T-helper 2 cell treated with Interferon-gamma antibody and Interleukin-4, amounts not matched to agents 5 μg/mL and 100 μg/mL, for 36 hours (primary cell): ENCODE measurements at regions not wholly inside any gene's neighbourhood (a gene's known extent, or its start where the extent isn't known, plus 50 kb on each side); places are given as distances from the start of the nearest gene placed in this dataset.

ENCODE experiments used
- DNase-seq: peaks from one replicate; pipeline ENCODE4 v3.0.0; 2021; ENCODE audit warnings: low spot score
- H3K27ac Mint-ChIP-seq: one replicate; pipeline ENCODE4 v1.8.0; 2021; ENCODE audit warnings: mild to moderate bottlenecking, mixed read lengths
- H3K27me3 Mint-ChIP-seq: one replicate; pipeline ENCODE4 v1.8.0; 2021; ENCODE audit warnings: low read depth, mixed read lengths
- H3K36me3 Mint-ChIP-seq: one replicate; pipeline ENCODE4 v1.8.0; 2021; ENCODE audit warnings: low read depth, mixed read lengths
- H3K4me1 Mint-ChIP-seq: one replicate; pipeline ENCODE4 v1.8.0; 2021; ENCODE audit warnings: low read depth, mixed read lengths
- H3K4me3 Mint-ChIP-seq: one replicate; pipeline ENCODE4 v1.8.0; 2022; ENCODE audit warnings: mild to moderate bottlenecking, moderate library complexity, mixed read lengths
- H3K9me3 Mint-ChIP-seq: one replicate; pipeline ENCODE4 v1.8.0; 2021; ENCODE audit warnings: mixed read lengths

DNA sequence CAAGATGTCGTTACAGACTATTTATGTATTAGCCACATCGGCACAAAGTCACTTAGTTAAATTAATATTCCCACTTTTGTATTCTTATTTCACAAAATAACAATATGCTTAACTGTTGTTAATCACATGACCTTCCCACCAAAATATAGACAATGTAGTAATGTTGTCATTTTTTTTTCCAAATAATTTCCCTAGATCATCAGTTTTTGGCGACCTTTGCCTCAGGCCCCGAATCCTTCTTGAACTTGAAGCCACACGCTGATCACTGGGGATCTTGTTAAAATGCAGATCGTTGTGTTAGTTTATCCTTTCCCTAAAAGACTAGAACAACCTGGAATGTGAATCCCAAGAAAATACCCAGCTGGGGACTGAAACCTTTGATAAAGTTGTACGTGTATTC, 497.6 kb downstream of the SUCLG1 start:
- Mint-ChIP-seq H3K4me1 (no peaks in the 10 kb centered on the region), H3K27me3 (no peaks in the 10 kb centered on the region), H3K36me3 (no peaks in the 10 kb centered on the region), H3K27ac (no peak overlapping the region), H3K9me3 (no peaks in the 10 kb centered on the region), H3K4me3 (no peak overlapping the region)
- DNase-seq = no peak

GRCh38 chr2:83960371-83960770, 498.7 kb downstream of the SUCLG1 start:
- Mint-ChIP-seq H3K4me3 (no peak overlapping the region), H3K27me3 (no peaks in the 10 kb centered on the region), H3K9me3 (no peaks in the 10 kb centered on the region), H3K4me1 (no peaks in the 10 kb centered on the region), H3K36me3 (no peaks in the 10 kb centered on the region), H3K27ac (no peak overlapping the region)
- DNase-seq = no peak

DNA sequence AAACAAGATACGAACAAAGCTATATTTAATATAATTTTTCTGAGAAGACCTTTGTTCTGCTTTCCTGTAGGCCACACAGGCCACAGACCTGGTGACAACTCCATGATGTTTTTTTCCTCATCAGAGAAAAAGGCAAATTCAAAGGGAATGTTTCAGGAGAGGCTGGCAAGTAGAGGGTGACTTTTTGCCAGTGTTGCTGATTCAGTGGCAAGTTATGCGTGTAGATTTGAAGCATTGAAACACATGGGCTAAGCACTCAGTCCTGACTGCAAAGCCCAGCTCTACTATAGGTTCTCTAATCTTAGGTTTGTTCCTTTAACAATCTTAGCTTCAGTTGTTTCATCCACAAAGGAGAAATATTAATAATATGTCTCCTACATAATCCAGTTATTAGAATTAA, 499.8 kb downstream of the SUCLG1 start:
- DNase-seq = no peak
- Mint-ChIP-seq H3K36me3 (no peaks in the 10 kb centered on the region), H3K4me1 (no peaks in the 10 kb centered on the region), H3K27ac (no peak overlapping the region), H3K4me3 (no peak overlapping the region), H3K9me3 (no peaks in the 10 kb centered on the region), H3K27me3 (no peaks in the 10 kb centered on the region)

GRCh38 chr2:83956991-83957390, 502.1 kb downstream of the SUCLG1 start:
- H3K4me1 Mint-ChIP-seq = no peaks in the 10 kb centered on the region
- H3K4me3 Mint-ChIP-seq = no peak overlapping the region
- H3K27me3 Mint-ChIP-seq = no peaks in the 10 kb centered on the region
- H3K36me3 Mint-ChIP-seq = no peaks in the 10 kb centered on the region
- DNase-seq = no peak
- H3K9me3 Mint-ChIP-seq = no peaks in the 10 kb centered on the region
- H3K27ac Mint-ChIP-seq = no peak overlapping the region

DNA sequence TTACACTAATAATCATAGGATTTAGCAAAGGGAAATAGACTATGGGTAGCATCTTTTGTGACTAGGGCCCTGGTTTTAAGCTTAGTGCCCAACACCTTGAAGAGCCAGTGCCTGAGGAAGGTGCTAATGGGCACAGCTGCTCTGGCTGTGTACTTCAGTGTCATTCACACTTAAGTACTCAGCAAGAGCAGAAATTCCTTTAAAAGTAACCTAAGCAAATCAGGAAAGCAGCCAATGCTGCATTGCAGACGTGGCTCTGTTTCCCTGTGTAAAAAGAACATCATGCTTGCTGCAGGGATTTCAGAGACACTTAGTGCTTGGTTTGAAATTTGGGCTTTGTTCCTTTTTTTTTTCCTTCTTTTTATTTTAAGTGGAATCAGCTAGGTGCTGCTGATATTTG, 505.4 kb downstream of the SUCLG1 start:
- no peak for DNase-seq
- H3K4me1 Mint-ChIP-seq = no peaks in the 10 kb centered on the region
- no peaks in the 10 kb centered on the region for H3K36me3 Mint-ChIP-seq
- H3K4me3 Mint-ChIP-seq = no peak overlapping the region
- no peaks in the 10 kb centered on the region for H3K27me3 Mint-ChIP-seq
- H3K9me3 Mint-ChIP-seq = no peaks in the 10 kb centered on the region
- no peak overlapping the region for H3K27ac Mint-ChIP-seq

GRCh38 chr2:83951378-83951947, 507.6 kb downstream of the SUCLG1 start:
- no peak overlapping the region for H3K27ac Mint-ChIP-seq
- H3K4me3 Mint-ChIP-seq = no peak overlapping the region
- no peaks in the 10 kb centered on the region for H3K9me3 Mint-ChIP-seq
- H3K27me3 Mint-ChIP-seq = no peaks in the 10 kb centered on the region
- H3K4me1 Mint-ChIP-seq = no peaks in the 10 kb centered on the region
- no peaks in the 10 kb centered on the region for H3K36me3 Mint-ChIP-seq
- no peak for DNase-seq

GRCh38 chr2:83949361-83949760, 509.7 kb downstream of the SUCLG1 start:
- Mint-ChIP-seq H3K9me3 (no peaks in the 10 kb centered on the region), H3K27ac (no peak overlapping the region), H3K27me3 (no peaks in the 10 kb centered on the region), H3K36me3 (no peaks in the 10 kb centered on the region), H3K4me3 (no peak overlapping the region), H3K4me1 (no peaks in the 10 kb centered on the region)
- DNase-seq = no peak

DNA sequence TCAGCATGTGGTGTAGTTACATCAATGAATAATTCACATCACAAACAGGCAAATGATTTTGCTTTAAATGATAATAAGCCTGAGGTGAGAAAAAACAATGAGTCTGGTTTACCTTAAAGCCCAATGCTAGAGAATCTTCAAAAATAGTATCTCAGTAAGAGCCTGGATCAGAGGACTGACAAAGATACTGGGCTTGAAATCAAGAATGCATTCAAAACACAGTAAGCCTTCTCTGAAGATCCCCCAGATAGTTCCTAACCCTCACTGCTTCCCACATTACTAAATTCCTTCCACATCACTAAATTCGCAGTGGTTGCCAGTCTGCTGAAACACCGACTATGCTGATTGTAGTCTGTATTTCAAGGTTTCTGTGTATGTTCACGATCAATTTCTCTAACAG, 514.9 kb downstream of the SUCLG1 start:
- no peaks in the 10 kb centered on the region for H3K4me1 Mint-ChIP-seq
- no peak overlapping the region for H3K27ac Mint-ChIP-seq
- DNase-seq = no peak
- no peaks in the 10 kb centered on the region for H3K36me3 Mint-ChIP-seq
- no peak overlapping the region for H3K4me3 Mint-ChIP-seq
- no peaks in the 10 kb centered on the region for H3K9me3 Mint-ChIP-seq
- no peaks in the 10 kb centered on the region for H3K27me3 Mint-ChIP-seq

- no peaks in the 10 kb centered on the region for H3K36me3 Mint-ChIP-seq
These were observed 515.8 kb downstream of the SUCLG1 start for GRCh38 chr2:83943265-83943664.

DNA sequence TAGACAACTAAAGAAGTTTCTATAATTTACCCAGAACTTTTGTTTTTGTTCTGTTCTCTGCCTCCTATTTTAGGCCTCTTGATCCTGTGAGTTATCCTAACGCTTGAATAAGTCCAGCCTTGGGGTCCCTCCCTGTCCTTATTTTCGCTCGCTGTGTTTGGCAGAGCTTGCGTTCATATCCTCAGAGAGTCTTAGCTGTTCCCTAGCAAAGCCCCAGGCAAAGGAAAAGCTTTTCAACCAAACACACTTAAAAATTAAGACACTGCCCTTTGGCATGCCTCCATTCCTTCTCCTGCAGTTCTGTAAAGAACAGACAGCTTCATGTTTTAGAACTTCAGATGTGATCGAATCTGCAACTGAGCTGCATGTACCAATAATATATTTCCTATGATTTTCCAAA, 517.2 kb downstream of the SUCLG1 start:
- no peaks in the 10 kb centered on the region for H3K9me3 Mint-ChIP-seq
- no peak overlapping the region for H3K4me3 Mint-ChIP-seq
- H3K4me1 Mint-ChIP-seq = no peaks in the 10 kb centered on the region
- H3K27ac Mint-ChIP-seq = no peak overlapping the region
- no peaks in the 10 kb centered on the region for H3K27me3 Mint-ChIP-seq
- no peaks in the 10 kb centered on the region for H3K36me3 Mint-ChIP-seq
- DNase-seq = no peak

More at GRCh38 chr2:83943265-83943664, 515.8 kb downstream of the SUCLG1 start:
- H3K9me3 Mint-ChIP-seq = no peaks in the 10 kb centered on the region
- H3K27ac Mint-ChIP-seq = no peak overlapping the region
- H3K4me1 Mint-ChIP-seq = no peaks in the 10 kb centered on the region
- H3K27me3 Mint-ChIP-seq = no peaks in the 10 kb centered on the region
- DNase-seq = no peak
- H3K4me3 Mint-ChIP-seq = no peak overlapping the region

GRCh38 chr2:83933749-83934148, 525.3 kb downstream of the SUCLG1 start:
- Mint-ChIP-seq H3K36me3 (no peaks in the 10 kb centered on the region), H3K4me1 (no peaks in the 10 kb centered on the region), H3K27me3 (no peaks in the 10 kb centered on the region), H3K4me3 (no peak overlapping the region), H3K9me3 (no peaks in the 10 kb centered on the region), H3K27ac (no peak overlapping the region)
- DNase-seq = no peak

- Mint-ChIP-seq H3K4me3 (no peak overlapping the region), H3K27me3 (no peaks in the 10 kb centered on the region), H3K4me1 (no peaks in the 10 kb centered on the region)
These were observed 535.5 kb downstream of the SUCLG1 start for GRCh38 chr2:83923531-83923930.

GRCh38 chr2:83916559-83916958, 542.5 kb downstream of the SUCLG1 start:
- Mint-ChIP-seq H3K4me3 (no peak overlapping the region), H3K36me3 (no peaks in the 10 kb centered on the region), H3K27me3 (no peaks in the 10 kb centered on the region), H3K4me1 (no peaks in the 10 kb centered on the region), H3K27ac (no peak overlapping the region), H3K9me3 (no peaks in the 10 kb centered on the region)
- DNase-seq = no peak

More at GRCh38 chr2:83923531-83923930, 535.5 kb downstream of the SUCLG1 start:
- DNase-seq = no peak
- no peaks in the 10 kb centered on the region for H3K36me3 Mint-ChIP-seq
- H3K9me3 Mint-ChIP-seq = no peaks in the 10 kb centered on the region
- H3K27ac Mint-ChIP-seq = no peak overlapping the region

GRCh38 chr2:83915381-83915780, 543.7 kb downstream of the SUCLG1 start:
- DNase-seq = no peak
- Mint-ChIP-seq H3K36me3 (no peaks in the 10 kb centered on the region), H3K9me3 (no peaks in the 10 kb centered on the region), H3K27ac (no peak overlapping the region), H3K27me3 (no peaks in the 10 kb centered on the region), H3K4me3 (no peak overlapping the region), H3K4me1 (no peaks in the 10 kb centered on the region)

GRCh38 chr2:83908750-83909149, 550.3 kb downstream of the SUCLG1 start:
- Mint-ChIP-seq H3K9me3 (no peaks in the 10 kb centered on the region), H3K27me3 (no peaks in the 10 kb centered on the region), H3K4me3 (no peak overlapping the region), H3K4me1 (no peaks in the 10 kb centered on the region), H3K27ac (no peak overlapping the region), H3K36me3 (no peaks in the 10 kb centered on the region)
- DNase-seq = no peak
